Transverse colon (tissue), 4 donors: ENCODE measurements at regions not wholly inside any gene's neighbourhood (a gene's known extent, or its start where the extent isn't known, plus 50 kb on each side); places are given as distances from the start of the nearest gene placed in this dataset.

ENCODE experiments used
- CTCF ChIP-seq, 5 experiments: fragments of 200-600 bp in 3 of 5; fragments of 450-650 bp in 2 of 5; sonication (generic) in 3 of 5; IDR thresholded peaks; 1 replicate in 2 of 5; 2 replicates in 3 of 5; pipeline ENCODE4 v1.5.1; 2016 to 2017; ENCODE audit warnings: antibody characterized with exemption in 5 of 5, inconsistent platforms in 3 of 5, mild to moderate bottlenecking in 2 of 5, moderate library complexity in 1 of 5
- EP300 ChIP-seq: sonication (generic); formaldehyde crosslinking; IDR thresholded peaks from one replicate; pipeline ENCODE4 v1.6.1; 2017; ENCODE audit warnings: antibody characterized with exemption, low read depth
- POLR2AphosphoS5 ChIP-seq, 3 donors: sonication (generic); formaldehyde crosslinking; IDR thresholded peaks; one replicate each; pipeline ENCODE4 v1.6.1; 2016; ENCODE audit warnings: antibody characterized with exemption in 3 of 3

GRCh38 chr10:42960491-42960990 is 116.3 kb upstream of the RET start:
- TF ChIP-seq POLR2AphosphoS5 (IDR thresholded peaks at IDR 0.05) (no peak), CTCF (IDR thresholded peaks at IDR 0.05) (no peak), EP300 (no peak)
